Transverse colon (tissue), 4 donors: ENCODE measurements at regions not wholly inside any gene's neighbourhood (a gene's known extent, or its start where the extent isn't known, plus 50 kb on each side); places are given as distances from the start of the nearest gene placed in this dataset.

Source experiments
- CTCF ChIP-seq, 5 experiments: fragments of 200-600 bp in 3 of 5; fragments of 450-650 bp in 2 of 5; sonication (generic) in 3 of 5; IDR thresholded peaks; 1 replicate in 2 of 5; 2 replicates in 3 of 5; pipeline ENCODE4 v1.5.1; 2016 to 2017; ENCODE audit warnings: antibody characterized with exemption in 5 of 5, inconsistent platforms in 3 of 5, mild to moderate bottlenecking in 2 of 5, moderate library complexity in 1 of 5
- POLR2AphosphoS5 ChIP-seq, 3 donors: sonication (generic); formaldehyde crosslinking; IDR thresholded peaks; one replicate each; pipeline ENCODE4 v1.6.1; 2016; ENCODE audit warnings: antibody characterized with exemption in 3 of 3

- TF ChIP-seq CTCF (IDR thresholded peaks at IDR 0.05) (no peak), POLR2AphosphoS5 (IDR thresholded peaks at IDR 0.05) (no peak)
Observed at GRCh38 chr12:31210541-31210940, 115.4 kb downstream of the SINHCAF start.
